Tibial nerve (tissue), 4 donors: ENCODE measurements at regions not wholly inside any gene's neighbourhood (a gene's known extent, or its start where the extent isn't known, plus 50 kb on each side); places are given as distances from the start of the nearest gene placed in this dataset.

Experiments used
- DNase-seq, 2 donors: peaks; one replicate each; pipeline ENCODE4 v3.0.0-alpha.2; 2019; ENCODE audit warnings: low spot score in 2 of 2
- H3K27ac ChIP-seq, 4 donors: fragments of 200-600 bp; sonication (generic) in 3 of 4; one replicate each; pipeline ENCODE4 v1.5.1; 2017 to 2019; ENCODE audit warnings: mild to moderate bottlenecking in 1 of 4
- H3K27me3 ChIP-seq, 2 donors: fragments of 200-600 bp; sonication (generic) in 1 of 2; one replicate each; pipeline versions ENCODE4 v1.5.1 to v1.6.0; 2017 to 2019
- H3K36me3 ChIP-seq, 3 donors: fragments of 200-600 bp; sonication (generic); one replicate each; pipeline ENCODE4 v1.5.1; 2018 to 2019
- H3K4me1 ChIP-seq, 4 donors: fragments of 200-600 bp; sonication (generic) in 3 of 4; one replicate each; pipeline ENCODE4 v1.5.1; 2017 to 2019
- H3K4me3 ChIP-seq, 4 donors: fragments of 200-600 bp; sonication (generic) in 3 of 4; one replicate each; pipeline ENCODE4 v1.5.1; 2017 to 2019; ENCODE audit warnings: mild to moderate bottlenecking in 1 of 4, moderate library complexity in 1 of 4
- H3K9me3 ChIP-seq, 4 donors: fragments of 200-600 bp; sonication (generic) in 3 of 4; one replicate each; pipeline ENCODE4 v1.5.1; 2017 to 2019
- CTCF ChIP-seq, 5 experiments: fragments of 200-600 bp in 3 of 5; fragments of 450-650 bp in 2 of 5; sonication (generic) in 3 of 5; IDR thresholded peaks; one replicate each; pipeline ENCODE4 v1.5.1; 2016 to 2019; ENCODE audit warnings: antibody characterized with exemption in 5 of 5, mild to moderate bottlenecking in 3 of 5, moderate library complexity in 2 of 5
- EP300 ChIP-seq, 2 donors: sonication (generic); formaldehyde crosslinking; IDR thresholded peaks; one replicate each; pipeline ENCODE4 v1.6.1; 2017; ENCODE audit warnings: antibody characterized with exemption in 2 of 2, mild to moderate bottlenecking in 1 of 2
- POLR2A ChIP-seq, 2 donors: fragments of 450-650 bp; IDR thresholded peaks; one replicate each; pipeline ENCODE4 v1.6.1; 2017; ENCODE audit warnings: antibody characterized with exemption in 2 of 2, mild to moderate bottlenecking in 2 of 2, moderate library complexity in 2 of 2
- WGBS, 2 donors: methylation state at CpG; one replicate each; pipeline ENCODE4 v1.1.5; 2018; 5-methylcytosine and 5-hydroxymethylcytosine counted together

- 82 to 88% methylated on average over 1 of the region's 1 CpG for WGBS, 2 donors
- DNase-seq, result no peak
- Histone ChIP-seq H3K4me3 (no peak overlapping the region), H3K27me3 (no peaks in the 10 kb centered on the region), H3K9me3 (peaks cover 0 to 27% (median 0%) of the 10 kb centered on the region in 4 donors), H3K27ac (no peak overlapping the region), H3K4me1 (no peaks in the 10 kb centered on the region), H3K36me3 (no peaks in the 10 kb centered on the region)
- TF ChIP-seq CTCF (IDR thresholded peaks at IDR 0.05) (no peak), EP300 (IDR thresholded peaks at IDR 0.05) (no peak), POLR2A (IDR thresholded peaks at IDR 0.05) (no peak)
These were observed 121.5 kb downstream of the CHRM3 start for GRCh38 chr1:239507826-239508225.

GRCh38 chr1:239511875-239512274 is 125.5 kb downstream of the CHRM3 start:
- Histone ChIP-seq H3K4me3 (no peak overlapping the region), H3K4me1 (no peaks in the 10 kb centered on the region), H3K27ac (no peak overlapping the region), H3K9me3 (peaks cover 0 to 2% (median 0%) of the 10 kb centered on the region in 4 donors), H3K36me3 (no peaks in the 10 kb centered on the region), H3K27me3 (no peaks in the 10 kb centered on the region)
- DNase-seq, result no peak
- WGBS, 2 donors, result 81 to 84% methylated on average over 2 of the region's 2 CpGs
- TF ChIP-seq POLR2A (IDR thresholded peaks at IDR 0.05) (no peak), CTCF (IDR thresholded peaks at IDR 0.05) (no peak), EP300 (IDR thresholded peaks at IDR 0.05) (no peak)

- H3K27ac ChIP-seq, result no peak overlapping the region
- 75% methylated on average over 9 of the region's 9 CpGs for WGBS, 2 donors
- H3K4me3 ChIP-seq, result no peak overlapping the region
- no peaks in the 10 kb centered on the region for H3K4me1 ChIP-seq
- no peaks in the 10 kb centered on the region for H3K27me3 ChIP-seq
- no peak for DNase-seq
- H3K9me3 ChIP-seq, result no peaks in the 10 kb centered on the region
- H3K36me3 ChIP-seq, result no peaks in the 10 kb centered on the region
- TF ChIP-seq CTCF (IDR thresholded peaks at IDR 0.05) (no peak), EP300 (IDR thresholded peaks at IDR 0.05) (no peak), POLR2A (IDR thresholded peaks at IDR 0.05) (no peak)
These were observed 130.2 kb downstream of the CHRM3 start for GRCh38 chr1:239516579-239516978.

GRCh38 chr1:239526391-239526790 is 140.0 kb downstream of the CHRM3 start:
- Histone ChIP-seq H3K4me3 (no peak overlapping the region), H3K36me3 (no peaks in the 10 kb centered on the region), H3K9me3 (no peaks in the 10 kb centered on the region), H3K4me1 (no peaks in the 10 kb centered on the region), H3K27me3 (no peaks in the 10 kb centered on the region), H3K27ac (no peak overlapping the region)
- DNase-seq, result no peak
- TF ChIP-seq POLR2A (IDR thresholded peaks at IDR 0.05), result no peak
- no peak for TF ChIP-seq EP300 (IDR thresholded peaks at IDR 0.05)
- no peak for TF ChIP-seq CTCF (IDR thresholded peaks at IDR 0.05)
- 76% methylated on average over 4 of the region's 4 CpGs for WGBS, 2 donors

GRCh38 chr1:239527051-239527693 is 140.8 kb downstream of the CHRM3 start:
- Histone ChIP-seq H3K4me3 (no peak overlapping the region), H3K9me3 (no peaks in the 10 kb centered on the region), H3K36me3 (no peaks in the 10 kb centered on the region), H3K27ac (no peak overlapping the region), H3K4me1 (no peaks in the 10 kb centered on the region), H3K27me3 (no peaks in the 10 kb centered on the region)
- TF ChIP-seq EP300 (IDR thresholded peaks at IDR 0.05) (no peak), CTCF (IDR thresholded peaks at IDR 0.05) (no peak), POLR2A (IDR thresholded peaks at IDR 0.05) (no peak)
- DNase-seq, result no peak
- WGBS, 2 donors, result 72 to 73% methylated on average over 3 of the region's 3 CpGs
